MM.1S (cell line): ENCODE measurements at regions not wholly inside any gene's neighbourhood (a gene's known extent, or its start where the extent isn't known, plus 50 kb on each side); places are given as distances from the start of the nearest gene placed in this dataset.

ENCODE experiments used
- DNase-seq: peaks from one replicate; pipeline ENCODE4 v3.0.0-alpha.2; 2015
- H2AFZ ChIP-seq: fragments of 300-600 bp; sonication (generic); 2 replicates; pipeline ENCODE4 v1.6.0; 2016; ENCODE audit warnings: antibody characterized with exemption, low read length
- H3F3A ChIP-seq: fragments of 300-600 bp; sonication (generic); 2 replicates; pipeline ENCODE4 v1.6.1; 2016; ENCODE audit warnings: mild to moderate bottlenecking, antibody characterized with exemption, low read length, moderate library complexity, mixed read lengths; ENCODE audit not compliant: insufficient read depth
- H3K27ac ChIP-seq: fragments of 300-600 bp; sonication (generic); 2 replicates; pipeline ENCODE4 v1.5.1; 2016; ENCODE audit warnings: mild to moderate bottlenecking, low read length
- H3K27me3 ChIP-seq: fragments of 300-600 bp; sonication (generic); replicated peaks from 2 replicates; pipeline ENCODE4 v1.6.0; 2016; ENCODE audit warnings: low read length; ENCODE audit not compliant: insufficient read depth
- H3K36me3 ChIP-seq: fragments of 300-600 bp; sonication (generic); replicated peaks from 2 replicates; pipeline ENCODE4 v1.6.1; 2016; ENCODE audit warnings: mild to moderate bottlenecking, low read length, mixed read lengths; ENCODE audit not compliant: insufficient read depth
- H3K4me1 ChIP-seq: fragments of 300-600 bp; sonication (generic); 2 replicates; pipeline ENCODE4 v1.6.1; 2016; ENCODE audit warnings: low read length, mixed read lengths
- H3K4me2 ChIP-seq: fragments of 300-600 bp; sonication (generic); 2 replicates; pipeline ENCODE4 v1.6.0; 2016; ENCODE audit warnings: low read depth, low read length
- H3K4me3 ChIP-seq: fragments of 300-600 bp; sonication (generic); 2 replicates; pipeline ENCODE4 v1.5.1; 2016; ENCODE audit warnings: low read length, mixed read lengths
- H3K79me2 ChIP-seq: fragments of 300-600 bp; sonication (generic); 2 replicates; pipeline ENCODE4 v1.6.1; 2016; ENCODE audit warnings: mixed run types, low read length, mixed read lengths
- H3K9ac ChIP-seq: fragments of 300-600 bp; sonication (generic); 2 replicates; pipeline ENCODE4 v1.6.1; 2016; ENCODE audit warnings: low read length, mixed read lengths
- H3K9me2 ChIP-seq: fragments of 300-600 bp; sonication (generic); replicated peaks from 2 replicates; pipeline ENCODE4 v1.6.1; 2016; ENCODE audit warnings: mild to moderate bottlenecking, low read length, mixed read lengths; ENCODE audit not compliant: insufficient read depth
- H3K9me3 ChIP-seq: fragments of 300-600 bp; sonication (generic); replicated peaks from 2 replicates; pipeline ENCODE4 v1.6.1; 2016; ENCODE audit warnings: mild to moderate bottlenecking, low read length, mixed read lengths; ENCODE audit not compliant: insufficient read depth
- H4K20me1 ChIP-seq: fragments of 300-600 bp; sonication (generic); 2 replicates; pipeline ENCODE4 v1.6.1; 2016; ENCODE audit warnings: mild to moderate bottlenecking, low read length, moderate library complexity, mixed read lengths; ENCODE audit not compliant: insufficient read depth
- CTCF ChIP-seq: fragments of 300-600 bp; sonication (generic); IDR thresholded peaks from 2 replicates; pipeline ENCODE4 v1.5.1; 2016; ENCODE audit warnings: antibody characterized with exemption, low read length, mixed read lengths
- EZH2 ChIP-seq: fragments of 300-600 bp; sonication (generic); optimal IDR thresholded peaks from 2 replicates; pipeline ENCODE3; 2017; ENCODE audit warnings: low read depth, mild to moderate bottlenecking, antibody characterized with exemption, low read length, mixed read lengths
- EZH2phosphoT487 ChIP-seq: fragments of 300-600 bp; sonication (generic); IDR thresholded peaks from 2 replicates; pipeline ENCODE4 v1.6.1; 2018; ENCODE audit warnings: antibody characterized with exemption, low read length

DNA sequence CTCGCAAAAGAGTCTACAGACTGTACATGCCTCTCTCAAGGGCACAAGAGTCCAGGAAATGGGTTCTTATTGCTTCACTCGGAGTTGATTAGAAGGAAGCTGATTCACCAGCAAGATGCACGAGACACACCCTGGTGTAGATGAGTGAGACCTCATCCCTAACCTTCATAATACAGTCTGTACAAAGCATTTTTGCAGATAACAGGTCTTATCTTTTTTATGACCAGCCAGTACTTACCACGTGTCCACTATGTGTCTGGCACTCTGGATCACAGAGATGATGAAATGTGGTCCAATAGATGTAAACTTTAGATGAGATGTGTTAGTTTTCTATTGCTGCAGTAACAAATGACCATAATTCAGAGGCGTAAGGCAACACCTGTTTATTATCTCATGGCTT, 53.4 kb upstream of the PWP1 start:
- H3K4me2 ChIP-seq = no peak overlapping the region
- DNase-seq = no peak
- H3K4me1 ChIP-seq = no peaks in the 10 kb centered on the region

GRCh38 chr12:107634530-107634929, 51.1 kb upstream of the PWP1 start:
- H4K20me1 ChIP-seq = no peaks in the 10 kb centered on the region
- TF ChIP-seq EZH2 = no peak
- TF ChIP-seq EZH2phosphoT487 = no peak
- TF ChIP-seq CTCF = no peak
- H3F3A ChIP-seq = no peaks in the 10 kb centered on the region
- H3K4me1 ChIP-seq = no peaks in the 10 kb centered on the region
- H3K36me3 ChIP-seq = no peaks in the 10 kb centered on the region
- H3K27ac ChIP-seq = no peak overlapping the region
- H3K9me2 ChIP-seq = no peaks in the 10 kb centered on the region
- no peak overlapping the region for H2AFZ ChIP-seq
- no peaks in the 10 kb centered on the region for H3K9me3 ChIP-seq
- no peak overlapping the region for H3K4me2 ChIP-seq
- no peaks in the 10 kb centered on the region for H3K27me3 ChIP-seq
- no peaks in the 10 kb centered on the region for H3K79me2 ChIP-seq
- DNase-seq = no peak
- no peak overlapping the region for H3K9ac ChIP-seq
- H3K4me3 ChIP-seq = no peak overlapping the region

More for the DNA sequence above, 53.4 kb upstream of the PWP1 start:
- Histone ChIP-seq H3K9me3 (no peaks in the 10 kb centered on the region), H3K9me2 (no peaks in the 10 kb centered on the region), H3F3A (no peaks in the 10 kb centered on the region), H4K20me1 (no peaks in the 10 kb centered on the region), H3K9ac (no peak overlapping the region), H2AFZ (no peak overlapping the region), H3K4me3 (no peak overlapping the region), H3K36me3 (no peaks in the 10 kb centered on the region), H3K27ac (no peak overlapping the region), H3K27me3 (no peaks in the 10 kb centered on the region), H3K79me2 (no peaks in the 10 kb centered on the region)
- TF ChIP-seq CTCF (no peak), EZH2phosphoT487 (no peak), EZH2 (no peak)

DNA sequence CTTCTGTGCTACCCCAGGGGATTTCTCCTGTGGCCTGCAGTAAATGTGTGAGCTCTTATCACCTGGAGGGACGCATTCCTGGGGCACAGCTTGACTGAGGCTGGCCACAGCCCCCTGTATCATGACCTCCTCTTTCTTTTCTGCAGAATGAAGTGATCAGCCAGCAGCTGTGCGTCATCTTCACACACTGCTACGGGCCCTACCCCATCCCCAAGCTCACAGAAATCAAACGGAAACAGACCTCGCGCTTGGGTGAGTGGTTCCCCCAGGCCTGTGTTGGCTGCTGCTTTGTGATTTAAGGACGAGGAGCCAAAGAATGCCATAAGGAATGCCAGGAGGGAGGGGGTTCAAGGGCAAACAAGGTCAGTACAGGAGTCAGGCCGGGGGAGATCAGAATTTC, 50.5 kb upstream of the PWP1 start:
- H3K9me2 ChIP-seq = no peaks in the 10 kb centered on the region
- no peak overlapping the region for H3K4me3 ChIP-seq
- no peaks in the 10 kb centered on the region for H3K79me2 ChIP-seq
- no peaks in the 10 kb centered on the region for H4K20me1 ChIP-seq
- H3K27ac ChIP-seq = no peak overlapping the region
- no peaks in the 10 kb centered on the region for H3K36me3 ChIP-seq
- no peak for TF ChIP-seq EZH2phosphoT487
- TF ChIP-seq CTCF = no peak
- TF ChIP-seq EZH2 = no peak
- H3K4me2 ChIP-seq = no peak overlapping the region
- no peaks in the 10 kb centered on the region for H3K27me3 ChIP-seq
- no peaks in the 10 kb centered on the region for H3K9me3 ChIP-seq
- H3K9ac ChIP-seq = no peak overlapping the region
- H2AFZ ChIP-seq = no peak overlapping the region
- H3F3A ChIP-seq = no peaks in the 10 kb centered on the region
- H3K4me1 ChIP-seq = no peaks in the 10 kb centered on the region
- DNase-seq = no peak
